ENCODE measurements at regions not wholly inside any gene's neighbourhood (a gene's known extent, or its start where the extent isn't known, plus 50 kb on each side); places are given as distances from the start of the nearest gene placed in this dataset.

- no peaks in the 10 kb centered on the region for H3K4me1 Mint-ChIP-seq
- no peaks in the 10 kb centered on the region for H3K27me3 Mint-ChIP-seq (ENCODE audit: low read depth)
- peaks cover 45% of the 10 kb centered on the region for H3K9me3 Mint-ChIP-seq
- H3K36me3 Mint-ChIP-seq, result 0 out of 2 replicates have a peak, but pooled peaks cover 4% of the 10 kb centered on the region
- H3K4me3 Mint-ChIP-seq, result no peak overlapping the region
- ATAC-seq (no peak), DNase-seq (ENCODE audit: low spot score) (no peak)
- no peak overlapping the region for H3K27ac Mint-ChIP-seq
- TF ChIP-seq USF1 (CRISPR knock-in tag; IDR thresholded peaks at IDR 0.05) (no peak), ELF4 (CRISPR knock-in tag; IDR thresholded peaks at IDR 0.05; ENCODE audit: low read depth) (no peak), ZNF138 (CRISPR knock-in tag; conservative IDR thresholded peaks at IDR 0.05) (no peak), ESRRA (CRISPR knock-in tag; IDR thresholded peaks at IDR 0.05; ENCODE audit: borderline replicate concordance) (no peak), SOX15 (CRISPR knock-in tag; IDR thresholded peaks at IDR 0.05) (no peak), SMAD3 (CRISPR knock-in tag; IDR thresholded peaks at IDR 0.05; ENCODE audit: borderline replicate concordance) (no peak)
- CTCF ChIA-PET, result no interaction called here
- POLR2A ChIA-PET, result no interaction called here
Observed at GRCh38 chr18:2204736-2205135, 366.6 kb downstream of the METTL4 start.

GRCh38 chr18:2207294-2207693, 364.0 kb downstream of the METTL4 start:
- POLR2A ChIA-PET, result no interaction called here
- no peak for DNase-seq (ENCODE audit: low spot score)
- Mint-ChIP-seq H3K27me3 (ENCODE audit: low read depth) (no peaks in the 10 kb centered on the region), H3K4me1 (no peaks in the 10 kb centered on the region), H3K9me3 (peaks cover 31% of the 10 kb centered on the region), H3K27ac (no peak overlapping the region), H3K4me3 (no peak overlapping the region), H3K36me3 (peaks cover 6% of the 10 kb centered on the region)
- ATAC-seq, result no peak
- CTCF ChIA-PET, result no interaction called here
- TF ChIP-seq, protein P1, sequence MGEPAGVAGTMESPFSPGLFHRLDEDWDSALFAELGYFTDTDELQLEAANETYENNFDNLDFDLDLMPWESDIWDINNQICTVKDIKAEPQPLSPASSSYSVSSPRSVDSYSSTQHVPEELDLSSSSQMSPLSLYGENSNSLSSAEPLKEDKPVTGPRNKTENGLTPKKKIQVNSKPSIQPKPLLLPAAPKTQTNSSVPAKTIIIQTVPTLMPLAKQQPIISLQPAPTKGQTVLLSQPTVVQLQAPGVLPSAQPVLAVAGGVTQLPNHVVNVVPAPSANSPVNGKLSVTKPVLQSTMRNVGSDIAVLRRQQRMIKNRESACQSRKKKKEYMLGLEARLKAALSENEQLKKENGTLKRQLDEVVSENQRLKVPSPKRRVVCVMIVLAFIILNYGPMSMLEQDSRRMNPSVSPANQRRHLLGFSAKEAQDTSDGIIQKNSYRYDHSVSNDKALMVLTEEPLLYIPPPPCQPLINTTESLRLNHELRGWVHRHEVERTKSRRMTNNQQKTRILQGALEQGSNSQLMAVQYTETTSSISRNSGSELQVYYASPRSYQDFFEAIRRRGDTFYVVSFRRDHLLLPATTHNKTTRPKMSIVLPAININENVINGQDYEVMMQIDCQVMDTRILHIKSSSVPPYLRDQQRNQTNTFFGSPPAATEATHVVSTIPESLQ (CRISPR knock-in tag; IDR thresholded peaks at IDR 0.05), result no peak
- no peak for TF ChIP-seq FOXJ3 (CRISPR knock-in tag; IDR thresholded peaks at IDR 0.05; ENCODE audit: borderline replicate concordance)
- TF ChIP-seq CDX4 (CRISPR knock-in tag; IDR thresholded peaks at IDR 0.05; ENCODE audit: borderline replicate concordance), result no peak
- no peak for TF ChIP-seq HMGA2 (CRISPR knock-in tag; IDR thresholded peaks at IDR 0.05)
- TF ChIP-seq, protein P2, sequence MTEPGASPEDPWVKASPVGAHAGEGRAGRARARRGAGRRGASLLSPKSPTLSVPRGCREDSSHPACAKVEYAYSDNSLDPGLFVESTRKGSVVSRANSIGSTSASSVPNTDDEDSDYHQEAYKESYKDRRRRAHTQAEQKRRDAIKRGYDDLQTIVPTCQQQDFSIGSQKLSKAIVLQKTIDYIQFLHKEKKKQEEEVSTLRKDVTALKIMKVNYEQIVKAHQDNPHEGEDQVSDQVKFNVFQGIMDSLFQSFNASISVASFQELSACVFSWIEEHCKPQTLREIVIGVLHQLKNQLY (CRISPR knock-in tag; IDR thresholded peaks at IDR 0.05), result no peak
- TF ChIP-seq, protein P3, sequence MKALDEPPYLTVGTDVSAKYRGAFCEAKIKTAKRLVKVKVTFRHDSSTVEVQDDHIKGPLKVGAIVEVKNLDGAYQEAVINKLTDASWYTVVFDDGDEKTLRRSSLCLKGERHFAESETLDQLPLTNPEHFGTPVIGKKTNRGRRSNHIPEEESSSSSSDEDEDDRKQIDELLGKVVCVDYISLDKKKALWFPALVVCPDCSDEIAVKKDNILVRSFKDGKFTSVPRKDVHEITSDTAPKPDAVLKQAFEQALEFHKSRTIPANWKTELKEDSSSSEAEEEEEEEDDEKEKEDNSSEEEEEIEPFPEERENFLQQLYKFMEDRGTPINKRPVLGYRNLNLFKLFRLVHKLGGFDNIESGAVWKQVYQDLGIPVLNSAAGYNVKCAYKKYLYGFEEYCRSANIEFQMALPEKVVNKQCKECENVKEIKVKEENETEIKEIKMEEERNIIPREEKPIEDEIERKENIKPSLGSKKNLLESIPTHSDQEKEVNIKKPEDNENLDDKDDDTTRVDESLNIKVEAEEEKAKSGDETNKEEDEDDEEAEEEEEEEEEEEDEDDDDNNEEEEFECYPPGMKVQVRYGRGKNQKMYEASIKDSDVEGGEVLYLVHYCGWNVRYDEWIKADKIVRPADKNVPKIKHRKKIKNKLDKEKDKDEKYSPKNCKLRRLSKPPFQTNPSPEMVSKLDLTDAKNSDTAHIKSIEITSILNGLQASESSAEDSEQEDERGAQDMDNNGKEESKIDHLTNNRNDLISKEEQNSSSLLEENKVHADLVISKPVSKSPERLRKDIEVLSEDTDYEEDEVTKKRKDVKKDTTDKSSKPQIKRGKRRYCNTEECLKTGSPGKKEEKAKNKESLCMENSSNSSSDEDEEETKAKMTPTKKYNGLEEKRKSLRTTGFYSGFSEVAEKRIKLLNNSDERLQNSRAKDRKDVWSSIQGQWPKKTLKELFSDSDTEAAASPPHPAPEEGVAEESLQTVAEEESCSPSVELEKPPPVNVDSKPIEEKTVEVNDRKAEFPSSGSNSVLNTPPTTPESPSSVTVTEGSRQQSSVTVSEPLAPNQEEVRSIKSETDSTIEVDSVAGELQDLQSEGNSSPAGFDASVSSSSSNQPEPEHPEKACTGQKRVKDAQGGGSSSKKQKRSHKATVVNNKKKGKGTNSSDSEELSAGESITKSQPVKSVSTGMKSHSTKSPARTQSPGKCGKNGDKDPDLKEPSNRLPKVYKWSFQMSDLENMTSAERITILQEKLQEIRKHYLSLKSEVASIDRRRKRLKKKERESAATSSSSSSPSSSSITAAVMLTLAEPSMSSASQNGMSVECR (CRISPR knock-in tag; IDR thresholded peaks at IDR 0.05; ENCODE audit: borderline replicate concordance), result no peak
- no peak for TF ChIP-seq SP1 (CRISPR knock-in tag; conservative IDR thresholded peaks at IDR 0.05)
- TF ChIP-seq, protein P4, sequence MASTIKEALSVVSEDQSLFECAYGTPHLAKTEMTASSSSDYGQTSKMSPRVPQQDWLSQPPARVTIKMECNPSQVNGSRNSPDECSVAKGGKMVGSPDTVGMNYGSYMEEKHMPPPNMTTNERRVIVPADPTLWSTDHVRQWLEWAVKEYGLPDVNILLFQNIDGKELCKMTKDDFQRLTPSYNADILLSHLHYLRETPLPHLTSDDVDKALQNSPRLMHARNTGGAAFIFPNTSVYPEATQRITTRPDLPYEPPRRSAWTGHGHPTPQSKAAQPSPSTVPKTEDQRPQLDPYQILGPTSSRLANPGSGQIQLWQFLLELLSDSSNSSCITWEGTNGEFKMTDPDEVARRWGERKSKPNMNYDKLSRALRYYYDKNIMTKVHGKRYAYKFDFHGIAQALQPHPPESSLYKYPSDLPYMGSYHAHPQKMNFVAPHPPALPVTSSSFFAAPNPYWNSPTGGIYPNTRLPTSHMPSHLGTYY (CRISPR knock-in tag; IDR thresholded peaks at IDR 0.05), result no peak
- TF ChIP-seq STAT6 (CRISPR knock-in tag; conservative IDR thresholded peaks at IDR 0.05; ENCODE audit: low read depth), result no peak
- no peak for TF ChIP-seq FOXK1 (CRISPR knock-in tag; IDR thresholded peaks at IDR 0.05)

Data from WTC11 (cell line).